Neural progenitor cell (in vitro differentiated cells): ENCODE measurements at regions not wholly inside any gene's neighbourhood (a gene's known extent, or its start where the extent isn't known, plus 50 kb on each side); places are given as distances from the start of the nearest gene placed in this dataset.

Source experiments
- CTCF ChIP-seq: fragments of 200-600 bp; sonication (generic); IDR thresholded peaks from 2 replicates; pipeline ENCODE4 v1.5.1; 2017; ENCODE audit warnings: antibody characterized with exemption, mild to moderate bottlenecking
- EZH2 ChIP-seq: fragments of 200-600 bp; sonication (generic); IDR thresholded peaks from 2 replicates; pipeline ENCODE4 v1.6.1; 2017; ENCODE audit warnings: antibody characterized with exemption, mild to moderate bottlenecking, moderate library complexity
- EZH2phosphoT487 ChIP-seq: fragments of 200-600 bp; sonication (generic); IDR thresholded peaks from 2 replicates; pipeline ENCODE4 v1.6.1; 2017; ENCODE audit warnings: antibody characterized with exemption

- TF ChIP-seq CTCF: no peak
- no peak for TF ChIP-seq EZH2
- TF ChIP-seq EZH2phosphoT487: no peak
Measured at GRCh38 chr6:79425589-79426311, 111.5 kb downstream of the LCA5 start.
